ENCODE measurements at regions not wholly inside any gene's neighbourhood (a gene's known extent, or its start where the extent isn't known, plus 50 kb on each side); places are given as distances from the start of the nearest gene placed in this dataset.
"Not testable (repeated sequence)": the region's sequence is repeated elsewhere in the genome, so short reads cannot be mapped to it uniquely, and the experiment has no call there.

GRCh38 chr13:81226830-81227229 lies 885.9 kb upstream of the SPRY2 start:
- TF ChIP-seq CTCF (IDR thresholded peaks at IDR 0.05; ENCODE audit: insufficient read depth, low read length); REST (IDR thresholded peaks at IDR 0.05; ENCODE audit: insufficient replicate concordance, low read depth); POLR2AphosphoS5 (IDR thresholded peaks at IDR 0.05; ENCODE audit: low read depth); GABPA (IDR thresholded peaks at IDR 0.05; ENCODE audit: low read depth); SPI1 (IDR thresholded peaks at IDR 0.05; ENCODE audit: borderline replicate concordance, low read depth): not testable (repeated sequence)

Data from HL-60 (cell line).